Fibroblast of the conjunctiva (primary cell): ENCODE measurements at regions not wholly inside any gene's neighbourhood (a gene's known extent, or its start where the extent isn't known, plus 50 kb on each side); places are given as distances from the start of the nearest gene placed in this dataset.

Experiments
- DNase-seq: peaks from one replicate; pipeline ENCODE4 v3.0.0-alpha.2; 2010; ENCODE audit warnings: low read depth

DNA sequence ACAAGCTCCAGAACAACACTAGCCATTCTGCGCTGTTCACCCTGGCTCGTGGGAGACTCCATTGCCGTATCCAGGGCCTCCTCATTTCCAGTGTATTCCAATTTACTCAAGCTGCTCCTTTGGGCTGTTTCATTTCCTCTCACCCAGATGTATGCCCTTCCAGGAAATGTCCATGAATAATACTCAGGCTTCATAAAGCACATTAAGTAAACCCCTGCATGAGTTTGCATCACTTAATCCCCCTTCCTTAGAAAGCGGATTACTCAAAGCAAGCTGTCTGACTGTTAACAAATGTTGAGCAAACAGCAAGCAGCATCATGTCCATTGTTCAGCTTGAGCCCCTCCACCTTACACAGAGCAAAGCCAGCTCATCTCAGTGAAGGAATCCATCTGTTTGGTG is 403.6 kb upstream of the PBX1 start:
- DNase-seq = peak; percentile 0

- DNase-seq = no peak
Observed at GRCh38 chr1:164163289-164163849, 395.6 kb upstream of the PBX1 start.

DNA sequence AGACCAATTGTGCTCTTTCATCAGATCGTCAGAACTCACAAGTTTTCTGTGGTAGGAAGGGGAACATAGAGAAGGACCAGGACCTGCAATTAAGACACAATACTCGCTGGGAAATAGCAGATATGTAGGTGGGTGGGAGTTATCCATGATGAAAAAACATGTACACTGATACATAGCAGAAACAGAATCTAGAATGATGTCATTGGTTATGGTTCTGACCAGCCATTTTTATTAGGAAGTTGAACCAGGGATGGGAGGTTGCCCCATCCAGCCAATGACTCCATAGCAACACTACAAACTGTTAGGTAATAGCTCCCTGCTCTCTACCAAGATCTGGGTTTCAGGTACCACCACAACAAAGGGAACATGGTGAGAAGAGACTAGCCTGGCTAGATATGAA is 393.5 kb upstream of the PBX1 start:
- DNase-seq = no peak

DNA sequence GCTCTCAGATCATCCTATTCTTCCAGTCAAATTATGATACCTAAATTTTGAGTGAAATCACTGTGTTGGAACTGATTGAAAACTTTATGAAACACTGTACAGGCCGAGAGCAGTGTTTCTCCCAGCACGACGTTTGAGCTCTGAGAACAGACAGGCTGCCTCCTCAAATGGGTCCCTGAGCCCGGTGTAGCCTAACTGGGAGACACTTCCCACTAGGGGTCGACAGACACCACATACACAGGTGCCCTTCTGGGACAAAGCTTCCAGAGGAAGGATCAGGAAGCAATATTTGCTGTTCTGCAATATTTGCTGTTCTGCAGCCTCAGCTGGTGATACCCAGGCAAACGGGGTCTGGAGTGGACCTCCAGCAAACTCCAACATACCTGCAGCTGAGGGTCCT is 392.5 kb upstream of the PBX1 start:
- peak; percentile 1 for DNase-seq

- no peak for DNase-seq
Observed at GRCh38 chr1:164177118-164177517, 381.9 kb upstream of the PBX1 start.

DNA sequence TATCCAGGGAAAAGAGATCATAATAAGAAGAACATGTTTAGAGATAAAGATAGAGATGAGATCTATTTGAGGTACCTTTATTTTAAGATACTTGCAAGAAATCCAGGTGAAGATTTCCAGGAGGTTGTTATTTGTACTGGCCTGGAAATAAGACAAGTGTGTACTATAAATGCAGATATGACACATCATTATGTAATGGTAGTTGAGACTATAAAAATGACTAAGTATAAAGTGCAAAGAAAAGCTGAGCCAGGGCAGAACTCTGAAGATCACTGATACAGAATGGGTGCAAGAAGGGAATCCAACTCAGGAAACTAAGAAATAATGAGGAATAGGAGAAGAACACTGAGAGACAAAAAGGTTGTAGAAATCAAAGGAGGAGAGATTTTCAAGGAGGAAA is 378.2 kb upstream of the PBX1 start:
- DNase-seq = no peak

DNA sequence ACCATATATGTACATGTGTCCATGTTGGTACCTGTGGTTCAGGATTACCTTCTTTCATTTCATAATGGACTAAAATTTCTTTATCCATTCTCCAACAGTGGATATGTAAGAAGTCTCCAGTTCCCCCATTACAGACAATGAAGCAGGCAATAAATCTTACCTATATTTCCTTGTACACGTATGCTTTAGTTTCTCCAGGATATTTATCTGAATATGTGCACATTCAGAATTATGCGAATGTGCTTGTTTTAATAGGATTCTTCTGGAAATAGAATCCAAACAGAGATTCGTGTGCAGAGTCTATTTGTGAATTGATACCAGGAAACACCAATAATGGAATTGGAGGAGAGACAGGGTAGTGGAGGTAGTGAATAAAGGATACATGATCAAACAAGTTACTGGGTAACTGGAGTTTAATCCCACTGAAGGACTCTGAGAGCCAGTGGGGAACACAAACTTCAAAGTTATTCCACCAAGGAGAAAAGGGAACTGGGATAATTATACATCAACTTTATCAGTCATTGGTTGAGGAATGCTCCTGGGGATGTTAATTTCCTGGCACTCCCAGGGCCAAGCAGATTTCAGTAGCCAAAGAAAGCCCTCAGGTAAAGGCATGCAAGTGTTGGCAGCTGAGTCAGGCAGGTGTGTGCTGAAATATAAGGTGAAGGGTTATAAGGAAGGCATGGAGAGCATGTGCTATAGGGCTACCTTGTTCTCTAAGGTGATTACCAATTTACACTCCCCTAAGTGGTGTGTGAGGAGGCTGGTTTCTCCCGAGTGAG is 374.9 kb upstream of the PBX1 start:
- DNase-seq = no peak

DNA sequence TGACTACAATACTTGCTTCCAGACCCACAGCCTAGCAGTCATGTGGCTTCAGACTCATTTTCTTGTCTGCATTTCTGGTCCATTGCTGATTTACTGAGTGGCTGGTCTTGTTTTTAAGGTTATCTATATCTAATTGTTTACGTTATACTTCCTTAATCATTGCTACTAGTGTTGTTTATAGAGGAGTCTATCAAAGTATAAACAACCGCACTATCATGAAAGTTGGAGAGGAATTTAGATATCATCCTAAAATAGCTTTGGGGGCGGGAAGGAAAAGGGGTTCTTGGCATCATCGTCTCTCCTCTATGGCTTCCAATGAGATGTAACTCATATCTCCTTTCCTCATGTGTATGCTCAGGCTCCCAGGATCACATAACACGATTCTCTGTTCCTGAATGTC is 372.1 kb upstream of the PBX1 start:
- DNase-seq = no peak

DNA sequence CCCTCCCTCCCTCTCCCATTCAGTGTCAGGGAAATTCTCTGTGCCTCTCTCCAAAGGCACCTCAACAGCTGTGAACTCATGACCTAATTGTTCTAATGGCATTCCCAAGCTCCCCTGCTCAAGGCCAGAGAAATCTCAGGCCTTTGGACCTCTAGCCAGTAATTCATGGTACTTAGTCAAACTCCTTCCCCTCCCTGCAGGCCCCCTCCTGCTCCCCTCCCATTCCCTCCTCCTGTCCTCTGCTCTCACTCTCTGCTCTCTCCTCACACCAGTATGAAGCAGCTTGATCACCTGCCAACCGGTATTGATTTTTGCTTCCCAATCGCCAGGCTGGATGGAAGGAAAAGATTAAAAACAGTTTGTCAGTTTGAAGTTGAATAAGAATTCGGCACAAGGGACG is 370.5 kb upstream of the PBX1 start:
- DNase-seq = no peak

- DNase-seq = no peak
Observed at GRCh38 chr1:164191191-164191590, 367.8 kb upstream of the PBX1 start.

GRCh38 chr1:164210211-164210739 is 348.7 kb upstream of the PBX1 start:
- DNase-seq = no peak

DNA sequence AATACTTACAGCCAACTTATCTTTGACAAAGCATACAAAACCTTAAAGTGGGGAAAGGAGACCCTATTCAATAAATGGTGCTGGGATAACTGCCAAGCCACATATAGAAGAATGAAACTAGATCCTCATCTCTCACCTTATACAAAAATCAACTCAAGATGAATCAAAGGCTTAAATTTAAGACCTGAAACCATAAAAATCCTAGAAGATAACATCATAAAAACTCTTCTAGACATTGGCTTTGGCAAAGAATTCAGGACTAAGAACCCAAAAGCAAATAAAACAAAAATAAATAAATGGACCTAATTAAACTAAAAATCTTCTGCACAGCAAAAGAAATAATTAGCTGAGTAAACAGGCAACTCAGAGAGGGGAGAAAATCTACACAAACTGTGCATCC is 335.6 kb upstream of the PBX1 start:
- no peak for DNase-seq

- DNase-seq = no peak
Observed at GRCh38 chr1:164225011-164225410, 334.0 kb upstream of the PBX1 start.

DNA sequence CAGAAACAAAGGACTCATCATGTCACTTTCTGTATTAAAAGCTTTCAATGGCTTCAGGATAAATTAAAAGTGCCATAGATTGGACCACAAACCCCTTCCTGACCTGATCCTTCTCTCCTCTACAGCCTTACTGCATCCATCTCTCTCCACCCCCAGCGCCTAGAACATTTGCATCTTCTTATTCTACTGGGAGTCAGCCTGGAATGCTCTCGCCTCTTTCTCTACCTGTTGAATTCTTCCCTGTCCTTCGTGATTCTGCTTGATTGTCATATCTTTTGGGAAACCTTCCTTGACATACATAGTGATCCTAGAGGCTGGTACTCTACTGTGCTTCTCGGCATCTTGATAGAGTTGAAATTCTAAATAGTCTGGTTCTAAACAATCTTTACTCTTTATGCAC is 332.0 kb upstream of the PBX1 start:
- DNase-seq = no peak

DNA sequence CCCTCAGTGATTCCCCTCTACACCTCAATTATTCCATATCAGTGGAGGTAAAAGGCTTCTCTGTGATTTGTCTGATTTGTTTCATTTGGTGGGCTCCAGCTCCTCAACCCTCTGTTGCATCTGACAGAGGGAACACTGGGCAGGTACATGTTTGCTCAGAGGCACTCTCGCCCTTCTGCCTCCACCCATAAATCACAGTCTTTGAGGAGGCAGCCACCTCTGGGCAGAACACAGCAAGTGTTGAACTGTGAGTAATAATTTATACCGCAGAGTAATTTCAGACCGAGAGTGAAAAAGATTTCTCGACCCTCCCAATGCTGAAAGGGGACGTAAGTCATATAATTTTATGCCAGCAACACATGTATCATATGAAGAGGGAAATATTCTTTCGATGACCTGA is 330.1 kb upstream of the PBX1 start:
- no peak for DNase-seq

DNA sequence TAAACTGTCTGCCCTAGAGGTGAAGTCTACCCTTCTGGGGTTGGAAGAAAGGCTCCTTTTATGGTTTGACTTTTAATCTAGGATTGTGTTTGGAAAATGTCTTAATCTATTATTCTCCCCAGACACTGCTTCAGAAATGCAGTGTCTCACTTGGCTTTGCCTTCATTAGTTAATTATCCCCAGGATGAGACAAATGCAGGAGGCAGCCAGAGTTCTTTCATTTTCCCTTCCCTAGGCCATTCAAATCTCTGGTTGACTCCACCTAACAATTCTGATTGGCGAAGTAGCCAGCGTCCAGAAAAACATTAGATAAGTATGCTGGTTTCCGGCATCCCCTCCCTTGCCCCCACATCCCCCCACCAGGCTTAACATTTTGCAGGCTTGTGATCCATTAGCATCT is 325.8 kb upstream of the PBX1 start:
- DNase-seq = no peak

DNA sequence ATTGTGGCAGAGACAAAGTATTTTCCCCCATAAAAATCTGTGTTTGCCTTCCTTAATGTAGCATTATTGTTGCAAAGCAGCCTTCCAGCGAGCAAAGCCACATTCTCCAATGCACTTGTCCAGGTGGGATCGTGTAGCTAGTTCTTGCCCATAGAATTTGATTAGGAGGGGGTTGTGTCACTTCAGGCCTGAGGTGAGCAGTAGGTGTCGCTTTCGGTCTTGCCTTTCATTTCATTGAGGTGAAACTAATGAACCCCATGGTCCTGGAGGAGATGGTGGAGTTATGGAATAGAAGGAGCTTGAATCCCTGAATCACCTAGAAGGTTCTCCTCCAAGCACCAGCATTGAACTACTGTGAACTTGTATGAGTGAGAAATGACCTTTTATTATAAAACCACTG is 318.9 kb upstream of the PBX1 start:
- no peak for DNase-seq

DNA sequence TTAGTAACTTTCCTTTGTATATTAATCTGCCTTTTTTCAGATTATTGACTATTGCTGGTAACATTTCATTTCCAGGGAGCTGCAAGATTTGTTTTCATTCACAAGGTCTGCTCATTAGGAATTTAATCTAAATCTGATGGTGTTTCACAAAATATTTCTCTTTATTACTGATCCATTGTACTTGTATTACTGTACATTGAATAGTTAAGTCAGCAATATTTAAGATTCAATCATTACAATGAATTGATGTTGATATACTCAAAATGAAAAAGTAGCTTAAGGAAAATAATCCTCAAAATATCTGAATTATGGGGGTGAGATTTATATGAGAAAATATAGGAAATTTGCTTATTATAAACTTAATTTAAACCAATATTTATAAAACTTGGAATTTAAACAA is 308.6 kb upstream of the PBX1 start:
- no peak for DNase-seq

DNA sequence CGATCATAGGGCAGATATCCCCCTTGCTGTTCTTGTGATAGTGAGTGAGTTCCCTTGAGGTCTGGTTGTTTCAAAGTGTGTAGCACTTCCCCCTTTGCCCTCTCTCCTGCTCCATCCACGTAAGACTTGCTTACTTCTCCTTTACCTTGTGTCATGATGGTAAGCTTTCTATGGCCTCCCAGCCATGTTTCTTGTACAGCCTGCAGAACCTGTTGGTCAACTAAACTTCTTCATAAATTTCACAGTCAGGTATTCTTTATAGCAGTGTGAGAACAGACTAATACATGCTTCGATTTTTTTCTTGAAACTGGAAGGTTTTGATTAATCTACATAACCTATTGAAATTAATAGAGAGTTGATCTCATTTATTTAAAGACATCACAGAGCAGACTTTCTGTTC is 302.5 kb upstream of the PBX1 start:
- no peak for DNase-seq

- DNase-seq = no peak
Observed at GRCh38 chr1:164261691-164262240, 297.2 kb upstream of the PBX1 start.

DNA sequence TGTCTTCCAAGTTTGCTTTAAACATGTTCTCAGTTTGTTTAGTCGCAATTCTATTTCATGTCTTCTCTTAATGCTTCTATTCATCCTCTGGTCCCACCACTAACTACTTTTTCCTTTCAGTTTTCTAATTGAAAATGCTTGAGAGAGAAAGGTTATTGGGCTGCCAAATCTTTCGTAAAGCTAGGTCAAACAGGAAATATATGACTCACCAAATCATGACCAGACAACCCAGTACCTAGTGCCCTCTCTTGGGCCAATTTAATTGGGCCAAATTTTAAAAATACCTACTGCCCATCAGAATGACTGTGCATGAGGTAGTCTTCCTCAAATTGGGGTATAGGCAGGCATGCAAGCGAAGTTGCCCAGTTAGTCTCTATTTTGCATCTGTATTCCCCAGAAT is 295.4 kb upstream of the PBX1 start:
- DNase-seq = no peak

- no peak for DNase-seq
Observed at GRCh38 chr1:164265232-164265631, 293.8 kb upstream of the PBX1 start.

- DNase-seq = no peak
Observed at GRCh38 chr1:164272156-164272555, 286.8 kb upstream of the PBX1 start.

- DNase-seq = no peak
Observed at GRCh38 chr1:164296172-164296571, 262.8 kb upstream of the PBX1 start.
